Bronchial epithelial cell (primary cell): ENCODE measurements at regions not wholly inside any gene's neighbourhood (a gene's known extent, or its start where the extent isn't known, plus 50 kb on each side); places are given as distances from the start of the nearest gene placed in this dataset.
A peak's percentile ranks its signal among the peaks of the same experiment; 100 is the strongest.

Experiments
- DNase-seq: peaks from one replicate; pipeline ENCODE4 v3.0.0-alpha.2; 2010; ENCODE audit warnings: low read depth
- FAIRE-seq: peaks from 2 replicates; lab custom pipeline; 2011; peaks lifted over from hg19 to GRCh38; lab: Jason Lieb, UNC
- H3K27me3 ChIP-seq: 2 replicates; pipeline ENCODE4 v1.5.1; 2011; ENCODE audit warnings: low read length; ENCODE audit not compliant: control insufficient read depth, insufficient read depth
- H3K36me3 ChIP-seq: 2 replicates; pipeline ENCODE4 v1.5.1; 2011; ENCODE audit warnings: low read length; ENCODE audit not compliant: control insufficient read depth, insufficient read depth
- H3K4me3 ChIP-seq: 2 replicates; pipeline ENCODE4 v1.5.1; 2011; ENCODE audit warnings: mild to moderate bottlenecking, low read depth, low read length, control low read depth
- TF ChIP-seq, protein P1 (sequence below): IDR thresholded peaks from 2 replicates; pipeline ENCODE4 v1.5.1; 2011; ENCODE audit warnings: mild to moderate bottlenecking, moderate library complexity, low read length, control low read depth, inconsistent platforms; ENCODE audit not compliant: insufficient read depth, severe bottlenecking

DNA sequence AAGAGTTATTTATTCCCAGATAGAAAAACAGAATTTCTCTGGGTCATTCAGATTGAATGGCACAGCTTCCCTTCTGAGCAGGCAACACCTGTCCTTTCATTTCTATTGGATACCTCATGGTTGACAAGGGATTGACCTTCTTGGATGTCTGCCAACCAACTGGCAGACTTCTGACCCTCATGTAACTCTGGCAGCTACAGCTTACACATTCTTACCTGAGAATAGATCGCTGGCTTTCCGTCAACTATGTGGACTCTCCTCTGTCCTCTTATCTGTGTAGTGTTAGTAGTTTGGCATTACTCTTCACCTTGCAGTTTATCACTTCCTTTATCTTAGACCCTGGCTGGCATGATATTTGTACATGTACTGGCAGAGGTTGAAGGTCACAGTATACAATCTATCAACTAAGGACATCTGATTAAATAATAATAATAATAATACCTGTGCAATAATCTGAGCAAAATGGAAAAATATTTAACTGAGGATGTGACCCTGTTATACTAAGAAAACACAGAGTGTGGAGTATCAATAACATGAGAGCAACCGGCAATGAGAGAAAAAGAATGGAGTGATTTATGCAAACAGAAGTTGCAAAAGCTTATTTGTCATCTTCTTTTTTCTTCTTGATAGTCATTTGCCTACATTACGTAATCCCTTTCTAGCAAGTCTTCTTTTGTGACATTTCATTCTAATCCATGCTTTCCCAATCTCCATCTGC, 1118.2 kb downstream of the ARAP2 start:
- DNase-seq (peak; percentile 8), FAIRE-seq (no peak)
- Histone ChIP-seq H3K36me3 (no peaks in the 10 kb centered on the region), H3K4me3 (no peak overlapping the region), H3K27me3 (no peaks in the 10 kb centered on the region)
- TF ChIP-seq, protein P1, sequence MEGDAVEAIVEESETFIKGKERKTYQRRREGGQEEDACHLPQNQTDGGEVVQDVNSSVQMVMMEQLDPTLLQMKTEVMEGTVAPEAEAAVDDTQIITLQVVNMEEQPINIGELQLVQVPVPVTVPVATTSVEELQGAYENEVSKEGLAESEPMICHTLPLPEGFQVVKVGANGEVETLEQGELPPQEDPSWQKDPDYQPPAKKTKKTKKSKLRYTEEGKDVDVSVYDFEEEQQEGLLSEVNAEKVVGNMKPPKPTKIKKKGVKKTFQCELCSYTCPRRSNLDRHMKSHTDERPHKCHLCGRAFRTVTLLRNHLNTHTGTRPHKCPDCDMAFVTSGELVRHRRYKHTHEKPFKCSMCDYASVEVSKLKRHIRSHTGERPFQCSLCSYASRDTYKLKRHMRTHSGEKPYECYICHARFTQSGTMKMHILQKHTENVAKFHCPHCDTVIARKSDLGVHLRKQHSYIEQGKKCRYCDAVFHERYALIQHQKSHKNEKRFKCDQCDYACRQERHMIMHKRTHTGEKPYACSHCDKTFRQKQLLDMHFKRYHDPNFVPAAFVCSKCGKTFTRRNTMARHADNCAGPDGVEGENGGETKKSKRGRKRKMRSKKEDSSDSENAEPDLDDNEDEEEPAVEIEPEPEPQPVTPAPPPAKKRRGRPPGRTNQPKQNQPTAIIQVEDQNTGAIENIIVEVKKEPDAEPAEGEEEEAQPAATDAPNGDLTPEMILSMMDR, result no peak

DNA sequence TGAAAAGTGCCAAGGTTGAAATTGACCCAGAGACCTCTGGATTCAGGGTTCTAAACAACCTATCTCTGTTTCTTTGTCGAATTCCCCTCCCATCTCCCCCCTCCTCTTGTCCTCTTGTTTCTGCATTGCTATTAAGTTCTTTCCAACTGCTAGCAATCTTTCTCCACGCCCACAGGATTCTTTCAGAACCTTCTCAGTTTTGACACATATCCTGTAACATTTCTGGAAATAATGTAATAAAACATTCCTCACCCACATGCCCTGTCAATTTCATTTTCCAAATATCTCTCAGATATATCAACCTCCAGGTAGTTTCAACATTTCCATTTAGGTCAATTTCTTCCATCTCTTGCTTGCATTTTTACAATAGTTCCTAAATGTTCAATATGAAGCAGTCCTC, 1105.9 kb downstream of the ARAP2 start:
- Histone ChIP-seq H3K27me3 (no peaks in the 10 kb centered on the region), H3K4me3 (no peak overlapping the region), H3K36me3 (no peaks in the 10 kb centered on the region)
- no peak for FAIRE-seq
- TF ChIP-seq, protein P1, result no peak
- peak; percentile 9 for DNase-seq

DNA sequence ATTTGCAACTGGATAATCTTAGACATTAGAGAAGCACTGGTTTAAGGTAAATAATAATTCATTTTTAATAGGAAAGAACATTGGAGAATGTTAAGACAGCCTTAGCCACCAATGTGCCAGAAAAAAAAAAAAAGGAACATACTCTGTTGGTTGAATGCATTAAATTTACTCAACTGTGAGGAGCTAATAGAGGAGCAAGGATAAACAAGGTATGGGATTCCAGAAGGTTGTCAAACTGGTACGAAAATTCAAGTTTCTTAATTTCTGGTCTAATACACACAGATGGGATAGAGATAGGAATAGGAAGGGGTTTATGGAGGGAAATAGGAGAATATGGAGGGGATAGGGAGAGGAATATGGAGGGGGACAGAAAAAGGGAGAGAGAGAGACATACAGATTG, 1096.6 kb downstream of the ARAP2 start:
- Histone ChIP-seq H3K4me3 (no peak overlapping the region), H3K36me3 (no peaks in the 10 kb centered on the region), H3K27me3 (no peaks in the 10 kb centered on the region)
- DNase-seq (no peak), FAIRE-seq (no peak)
- TF ChIP-seq, protein P1, result no peak

DNA sequence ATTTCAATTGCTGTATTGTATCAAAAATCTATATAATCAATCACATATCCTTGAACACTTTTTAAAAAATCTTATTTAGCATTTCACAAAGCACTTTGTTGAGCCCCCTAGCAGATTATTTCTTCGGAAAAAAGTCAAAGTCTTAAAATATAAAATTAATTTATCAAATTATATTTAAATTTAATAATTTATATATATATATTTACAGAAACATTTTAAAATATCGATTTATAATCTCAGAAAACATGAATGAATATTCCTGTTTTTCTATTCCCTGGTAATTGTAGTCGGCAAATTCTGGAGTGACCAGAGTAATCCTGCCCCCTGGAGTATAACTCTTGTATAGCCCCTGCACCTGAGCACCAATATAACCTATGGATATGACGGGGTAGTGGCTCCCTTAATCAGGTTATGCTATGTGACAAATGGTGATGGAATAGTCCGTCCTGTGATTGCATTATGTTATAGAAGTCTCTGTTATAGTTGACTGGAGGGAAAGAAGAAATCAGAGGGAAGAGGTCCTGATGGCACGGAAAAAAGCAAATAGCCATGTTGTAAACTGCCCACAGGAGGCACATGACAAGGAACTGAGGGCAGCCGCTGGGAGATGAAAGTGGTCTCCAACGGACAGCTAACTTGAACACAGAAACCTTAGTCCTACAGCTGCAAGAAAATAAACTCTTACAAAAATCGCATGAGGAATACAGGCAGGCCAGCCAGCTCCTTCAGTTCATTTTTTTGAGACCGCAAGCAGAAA, 1092.3 kb downstream of the ARAP2 start:
- H3K4me3 ChIP-seq, result no peak overlapping the region
- H3K27me3 ChIP-seq, result no peaks in the 10 kb centered on the region
- FAIRE-seq (no peak), DNase-seq (peak; percentile 2)
- TF ChIP-seq, protein P1, result peak; percentile 4
- H3K36me3 ChIP-seq, result no peaks in the 10 kb centered on the region

DNA sequence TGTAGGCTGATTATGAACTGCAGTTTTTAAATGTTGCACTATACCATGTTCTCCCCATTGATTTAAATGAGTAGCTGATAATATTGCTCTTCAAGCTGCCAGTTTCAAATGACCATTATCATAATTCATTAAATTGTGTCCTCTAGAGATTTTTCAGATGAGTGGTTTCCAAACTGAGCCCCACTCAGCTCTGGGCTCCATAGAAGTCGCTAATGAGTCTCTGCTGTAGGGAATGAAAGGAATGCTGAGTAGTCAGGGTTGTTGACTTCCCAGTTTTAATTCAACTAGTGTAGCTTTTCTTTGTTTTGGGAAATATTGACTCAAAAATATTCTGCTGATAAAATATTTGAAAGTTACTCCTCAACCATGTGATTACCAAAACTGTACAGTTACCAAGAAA, 1081.1 kb downstream of the ARAP2 start:
- Histone ChIP-seq H3K36me3 (no peaks in the 10 kb centered on the region), H3K4me3 (no peak overlapping the region), H3K27me3 (no peaks in the 10 kb centered on the region)
- FAIRE-seq, result no peak
- DNase-seq, result no peak
- TF ChIP-seq, protein P1, result no peak

DNA sequence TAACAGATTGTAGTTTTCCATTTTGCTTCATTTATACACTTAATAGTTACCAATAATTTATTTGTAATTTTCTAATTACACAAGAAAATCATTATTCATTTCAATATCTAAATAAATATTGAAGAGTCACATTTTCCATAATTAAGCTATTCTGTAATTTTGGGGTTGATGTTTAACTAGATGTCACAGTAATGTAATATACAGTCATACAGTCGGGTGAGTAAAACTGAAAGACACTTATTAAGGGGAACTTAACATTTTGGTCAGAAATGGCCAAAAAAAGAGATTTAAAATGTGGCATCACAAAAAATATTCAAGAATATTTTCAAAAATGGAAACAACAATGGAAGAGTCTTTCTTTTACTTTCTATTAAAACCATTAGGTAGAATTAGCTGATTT, 1080.3 kb downstream of the ARAP2 start:
- Histone ChIP-seq H3K36me3 (no peaks in the 10 kb centered on the region), H3K27me3 (no peaks in the 10 kb centered on the region), H3K4me3 (no peak overlapping the region)
- TF ChIP-seq, protein P1, result no peak
- no peak for DNase-seq
- FAIRE-seq, result no peak
